Ishikawa (cell line): ENCODE measurements at regions not wholly inside any gene's neighbourhood (a gene's known extent, or its start where the extent isn't known, plus 50 kb on each side); places are given as distances from the start of the nearest gene placed in this dataset.

ENCODE experiments used
- CEBPB ChIP-seq: IDR thresholded peaks from 2 replicates; pipeline ENCODE4 v1.6.1; 2012
- CREB1 ChIP-seq: IDR thresholded peaks from 2 replicates; pipeline ENCODE4 v1.6.1; 2012; ENCODE audit warnings: low read depth
- EGR1 ChIP-seq: IDR thresholded peaks from 2 replicates; pipeline ENCODE4 v1.6.1; 2012
- EP300 ChIP-seq: IDR thresholded peaks from 2 replicates; pipeline ENCODE4 v1.6.1; 2012; ENCODE audit warnings: borderline replicate concordance
- FOXM1 ChIP-seq: IDR thresholded peaks from 2 replicates; pipeline ENCODE4 v1.6.1; 2012; ENCODE audit warnings: low read depth, borderline replicate concordance
- MAX ChIP-seq: IDR thresholded peaks from 2 replicates; pipeline ENCODE4 v1.6.1; 2012
- NFIC ChIP-seq: IDR thresholded peaks from 2 replicates; pipeline ENCODE4 v1.6.1; 2012
- RAD21 ChIP-seq: IDR thresholded peaks from 2 replicates; pipeline ENCODE4 v1.6.1; 2012; ENCODE audit warnings: low read depth
- REST ChIP-seq: IDR thresholded peaks from 2 replicates; pipeline ENCODE4 v1.6.1; 2012; ENCODE audit warnings: low read depth, mild to moderate bottlenecking
- TAF1 ChIP-seq: IDR thresholded peaks from 2 replicates; pipeline ENCODE4 v1.6.1; 2012; ENCODE audit warnings: low read depth, mild to moderate bottlenecking
- TCF12 ChIP-seq: IDR thresholded peaks from 2 replicates; pipeline ENCODE4 v1.6.1; 2012; ENCODE audit warnings: low read depth
- TEAD4 ChIP-seq: IDR thresholded peaks from 2 replicates; pipeline ENCODE4 v1.6.1; 2012
- USF1 ChIP-seq: IDR thresholded peaks from 2 replicates; pipeline ENCODE4 v1.6.1; 2012
- YY1 ChIP-seq: IDR thresholded peaks from 2 replicates; pipeline ENCODE4 v1.6.1; 2012; ENCODE audit warnings: low read depth
- ZBTB7A ChIP-seq: IDR thresholded peaks from 2 replicates; pipeline ENCODE4 v1.6.1; 2012; ENCODE audit warnings: low read depth

DNA sequence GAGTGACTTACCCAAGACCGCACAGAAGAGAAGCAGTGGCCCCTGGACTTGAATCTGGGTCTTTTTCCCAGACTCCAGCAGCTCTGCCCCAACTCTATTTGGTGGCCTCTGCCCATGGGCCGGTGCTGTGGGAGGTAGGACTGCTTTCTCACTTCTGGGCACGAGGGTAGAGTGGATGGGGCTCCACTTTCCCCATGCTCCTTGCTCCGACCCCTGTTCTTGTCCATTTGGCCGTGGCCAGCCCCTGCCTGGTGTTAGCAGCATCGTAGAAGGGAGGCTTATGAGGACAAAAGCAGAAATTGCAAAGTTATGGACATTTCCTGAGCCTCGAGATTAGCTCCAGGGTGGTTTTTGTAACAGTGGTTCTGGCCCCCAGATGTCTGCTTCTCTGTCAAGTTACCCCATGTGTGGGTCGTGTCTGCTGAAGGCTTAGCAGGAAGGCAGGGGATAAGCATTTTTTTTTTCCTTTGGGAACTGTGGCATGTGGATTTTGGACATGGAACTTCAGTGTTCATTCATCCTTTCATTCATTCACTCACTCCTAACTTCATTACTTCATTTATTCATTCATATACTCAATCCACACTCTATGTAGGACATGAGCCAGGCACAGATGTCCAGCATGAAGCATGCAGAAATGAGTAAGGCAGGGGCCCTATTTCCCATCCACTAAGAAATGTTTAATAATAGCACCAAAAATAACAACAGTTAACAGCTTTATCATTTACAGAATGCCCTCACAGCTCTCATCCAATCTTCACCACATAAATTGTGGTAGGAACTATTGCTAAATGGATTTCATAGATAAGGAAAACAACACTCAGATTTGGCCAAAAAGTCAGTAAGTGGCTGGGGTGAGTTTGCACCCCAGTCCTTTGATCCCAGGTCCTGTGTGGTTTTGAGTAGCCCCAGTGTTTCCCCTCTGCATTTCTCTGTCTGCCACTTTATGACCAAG is 180.5 kb downstream of the OPA1 start:
- no peak for TF ChIP-seq MAX
- TF ChIP-seq TCF12 = no peak
- TF ChIP-seq RAD21 = no peak
- TF ChIP-seq FOXM1 = no peak
- no peak for TF ChIP-seq TAF1
- TF ChIP-seq NFIC = no peak
- TF ChIP-seq REST = no peak
- no peak for TF ChIP-seq USF1
- no peak for TF ChIP-seq ZBTB7A
- TF ChIP-seq TEAD4 = no peak
- TF ChIP-seq YY1 = no peak
- TF ChIP-seq CEBPB = no peak
- TF ChIP-seq EGR1 = no peak
- no peak for TF ChIP-seq CREB1

GRCh38 chr3:193774272-193774915 is 181.4 kb downstream of the OPA1 start:
- TF ChIP-seq REST (no peak), FOXM1 (no peak), NFIC (no peak), CREB1 (no peak), RAD21 (no peak), EGR1 (no peak), MAX (no peak), TCF12 (no peak), ZBTB7A (no peak), EP300 (no peak), TAF1 (no peak), YY1 (no peak), USF1 (no peak), CEBPB (no peak), TEAD4 (no peak)

DNA sequence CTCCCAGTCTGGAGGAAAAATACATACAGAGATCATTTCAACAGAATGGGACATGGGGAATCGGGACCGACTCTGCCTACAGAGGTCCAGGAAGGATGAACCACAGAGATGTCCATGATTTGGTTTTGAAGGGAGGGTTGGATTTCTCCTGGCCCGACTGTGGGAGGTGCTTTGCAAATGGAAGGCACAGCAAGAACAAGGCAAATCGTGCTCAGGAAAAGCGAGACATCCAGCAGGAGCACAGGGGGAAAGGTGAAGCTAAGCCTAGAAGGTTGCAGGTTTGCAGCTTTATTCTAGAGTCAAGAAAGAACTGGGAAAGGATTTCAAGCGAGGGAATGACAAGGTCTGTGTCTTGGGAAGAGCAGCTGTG is 181.9 kb downstream of the OPA1 start:
- TF ChIP-seq ZBTB7A (no peak), REST (no peak), EGR1 (no peak), MAX (no peak), NFIC (no peak), CEBPB (no peak), YY1 (no peak), TAF1 (no peak), CREB1 (no peak), FOXM1 (no peak), USF1 (no peak), TEAD4 (no peak), TCF12 (no peak), EP300 (no peak), RAD21 (no peak)
